Hepatic stellate cell (primary cell): ENCODE measurements at regions not wholly inside any gene's neighbourhood (a gene's known extent, or its start where the extent isn't known, plus 50 kb on each side); places are given as distances from the start of the nearest gene placed in this dataset.
A peak's percentile ranks its signal among the peaks of the same experiment; 100 is the strongest.

Experiments used
- DNase-seq: peaks from one replicate; pipeline ENCODE4 v3.0.0; 2011; ENCODE audit warnings: low spot score

DNA sequence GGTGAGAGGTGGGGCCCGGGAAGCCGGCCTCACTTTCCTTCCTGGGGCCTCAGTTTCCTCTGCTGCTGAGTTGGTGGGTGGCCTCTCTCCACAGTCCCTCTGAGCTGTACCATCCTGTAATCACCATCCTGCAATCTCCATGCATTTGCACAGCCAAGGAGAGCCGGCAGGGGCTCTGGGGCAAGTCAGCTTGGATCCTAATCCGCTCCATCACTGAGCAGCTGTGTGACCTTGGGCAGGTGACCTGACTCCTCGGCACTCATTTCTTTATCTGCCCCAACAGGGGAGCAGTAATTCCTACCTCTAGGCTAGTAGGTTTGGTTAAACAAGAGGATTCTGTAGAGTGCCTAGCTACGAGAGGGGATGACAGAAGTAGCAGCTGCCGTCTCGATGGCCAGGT lies 88.2 kb upstream of the ZNF618 start:
- DNase-seq: no peak

DNA sequence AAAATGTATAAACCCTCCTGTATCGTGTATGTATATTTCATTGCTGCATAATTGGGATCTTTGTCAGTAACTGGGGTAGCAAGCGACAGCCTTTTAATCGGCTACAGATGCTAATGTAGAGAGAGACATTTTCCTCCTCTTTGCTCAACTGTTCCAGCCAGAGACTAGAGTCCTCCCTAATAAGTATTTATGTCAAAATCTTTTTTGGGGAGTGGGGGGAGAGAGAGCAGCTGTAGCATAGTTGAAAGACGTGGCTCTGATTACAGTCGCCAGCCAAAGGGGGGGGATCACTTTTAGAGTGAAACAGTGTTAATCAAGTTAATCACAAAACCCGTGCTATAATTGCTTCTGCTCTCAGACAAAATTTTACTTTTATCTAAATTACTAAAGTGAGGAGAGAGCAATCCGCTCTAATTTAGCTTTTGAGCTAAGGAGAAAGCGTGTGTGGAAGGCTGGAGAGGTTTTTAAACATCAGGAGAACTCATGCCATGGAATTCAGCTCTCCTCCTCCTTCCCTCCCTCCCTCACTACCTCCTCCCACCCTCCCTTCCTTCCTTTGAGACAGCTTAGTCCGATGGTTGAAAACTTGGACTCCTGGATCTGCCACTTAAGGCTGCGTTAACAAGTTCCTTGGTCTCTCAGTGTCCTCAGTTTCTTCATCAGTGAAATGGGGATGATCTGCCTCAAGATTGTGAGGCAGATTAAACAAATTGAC lies 87.3 kb upstream of the ZNF618 start:
- no peak for DNase-seq

DNA sequence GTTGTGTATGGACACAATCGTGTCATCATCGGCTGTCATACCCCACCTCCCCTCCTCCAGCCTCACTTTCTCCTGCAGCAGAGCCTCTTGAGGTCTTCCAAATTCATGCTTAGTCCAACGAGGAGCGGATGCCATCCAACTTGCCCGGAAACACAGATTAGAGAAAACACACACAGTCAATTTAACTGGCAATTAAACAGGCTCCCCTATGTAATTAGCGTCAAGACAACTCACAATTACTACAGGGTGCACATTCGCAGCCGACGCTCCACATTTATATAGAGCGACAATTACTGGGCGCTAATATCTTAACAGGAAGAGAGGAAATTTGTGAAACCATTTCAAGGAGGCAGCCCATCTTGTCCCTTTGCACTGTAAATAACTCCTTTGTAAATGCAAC lies 86.0 kb upstream of the ZNF618 start:
- DNase-seq: no peak

DNA sequence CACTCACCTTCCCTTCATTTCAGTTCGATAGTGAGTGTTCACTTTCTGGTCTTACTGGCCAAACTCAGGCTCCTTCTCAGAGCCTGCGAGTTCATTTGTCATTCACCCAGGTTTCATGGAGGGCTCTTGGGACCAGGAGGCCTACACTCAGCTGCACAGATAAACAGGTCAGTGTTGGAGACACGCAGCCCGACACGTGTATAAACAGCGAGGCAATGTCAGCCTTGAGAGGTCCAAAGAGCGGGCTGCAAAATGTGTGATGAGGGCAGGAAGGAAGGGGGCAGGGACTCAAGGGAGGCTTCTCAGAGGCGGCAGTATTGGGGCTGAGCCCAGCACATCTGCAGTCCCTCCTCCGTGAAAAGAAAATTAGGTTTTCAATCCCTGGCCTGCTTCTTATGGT lies 82.6 kb upstream of the ZNF618 start:
- no peak for DNase-seq

DNA sequence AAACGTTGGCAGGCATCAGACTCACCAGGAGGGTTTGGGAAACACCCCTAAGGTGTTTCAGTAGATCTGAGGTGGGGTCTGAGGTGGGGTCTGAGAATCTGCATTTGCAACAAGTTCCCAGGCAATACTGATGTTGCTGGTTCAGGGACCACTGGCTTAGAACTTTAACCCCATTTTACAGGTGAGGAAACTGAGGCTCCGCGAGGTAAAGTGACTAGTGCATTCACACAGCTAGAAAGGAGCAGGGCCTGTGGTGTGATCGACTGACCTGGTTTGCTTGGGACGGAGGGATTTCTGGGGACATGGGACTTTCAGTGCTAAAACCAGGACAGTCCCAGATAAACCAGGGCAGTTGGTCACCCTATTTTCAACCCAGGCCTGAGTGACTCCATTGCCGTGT lies 81.4 kb upstream of the ZNF618 start:
- DNase-seq: no peak

DNA sequence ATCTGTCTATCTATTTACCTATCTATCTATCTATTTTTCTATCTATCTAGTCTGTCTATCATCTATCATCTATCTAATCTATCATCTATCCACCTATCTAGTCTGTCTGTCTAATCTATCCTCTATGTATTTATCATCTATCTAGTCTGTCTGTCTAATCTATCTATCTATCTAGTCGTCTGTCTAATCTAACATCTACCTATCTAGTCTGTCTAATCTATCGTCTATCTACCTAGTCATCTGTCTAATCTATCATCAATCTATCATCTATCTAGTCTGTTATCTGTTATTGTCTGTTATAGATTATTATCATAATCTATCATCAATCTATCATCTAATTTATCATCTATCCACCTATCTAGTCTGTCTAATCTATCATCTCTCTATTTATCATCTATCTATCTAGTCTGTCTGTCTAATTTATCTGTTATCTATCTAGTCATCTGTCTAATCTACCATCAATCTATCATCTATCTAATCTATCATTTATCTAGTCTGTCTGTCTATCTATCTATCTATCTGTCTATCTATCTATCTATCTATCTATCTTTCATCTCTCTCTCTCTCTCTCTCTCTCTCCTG lies 80.2 kb upstream of the ZNF618 start:
- no peak for DNase-seq

DNA sequence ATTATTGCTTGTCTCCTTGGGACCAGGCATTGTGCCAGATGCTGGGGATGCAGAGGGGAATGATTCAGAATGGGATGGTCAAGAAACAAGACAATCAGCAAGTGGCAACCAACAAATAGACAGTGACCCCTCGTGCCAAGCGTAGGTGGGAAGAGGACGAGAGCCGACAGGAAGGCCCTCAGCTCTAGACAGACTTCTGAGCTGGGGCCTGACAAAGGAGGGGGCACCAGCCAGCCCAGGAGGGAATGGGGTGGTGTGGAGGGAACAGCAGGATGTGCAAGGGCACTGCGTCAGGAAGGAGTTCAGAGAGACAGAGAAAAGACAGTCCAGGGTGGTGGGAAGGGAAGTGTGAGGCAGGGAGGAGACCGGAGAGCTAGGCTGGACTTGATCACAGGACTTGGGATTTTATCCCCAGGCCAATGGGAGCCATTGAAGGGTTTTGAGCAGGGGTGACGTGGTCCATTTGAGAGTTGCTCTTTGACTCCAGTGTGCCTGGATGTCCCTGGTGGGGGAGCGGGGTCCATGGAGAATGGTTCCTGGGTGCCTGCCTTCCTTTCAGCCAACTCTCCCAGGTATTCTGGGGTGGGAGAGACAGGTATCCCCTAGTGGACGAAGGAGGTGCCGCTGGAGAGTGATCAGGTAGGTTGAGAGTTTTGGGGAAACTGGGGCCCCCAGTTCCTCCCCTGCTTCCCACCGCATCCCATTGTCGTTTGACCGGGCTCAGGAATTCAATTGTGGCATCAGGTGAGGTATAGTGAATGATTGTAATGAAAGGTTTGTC lies 79.3 kb upstream of the ZNF618 start:
- DNase-seq: no peak

DNA sequence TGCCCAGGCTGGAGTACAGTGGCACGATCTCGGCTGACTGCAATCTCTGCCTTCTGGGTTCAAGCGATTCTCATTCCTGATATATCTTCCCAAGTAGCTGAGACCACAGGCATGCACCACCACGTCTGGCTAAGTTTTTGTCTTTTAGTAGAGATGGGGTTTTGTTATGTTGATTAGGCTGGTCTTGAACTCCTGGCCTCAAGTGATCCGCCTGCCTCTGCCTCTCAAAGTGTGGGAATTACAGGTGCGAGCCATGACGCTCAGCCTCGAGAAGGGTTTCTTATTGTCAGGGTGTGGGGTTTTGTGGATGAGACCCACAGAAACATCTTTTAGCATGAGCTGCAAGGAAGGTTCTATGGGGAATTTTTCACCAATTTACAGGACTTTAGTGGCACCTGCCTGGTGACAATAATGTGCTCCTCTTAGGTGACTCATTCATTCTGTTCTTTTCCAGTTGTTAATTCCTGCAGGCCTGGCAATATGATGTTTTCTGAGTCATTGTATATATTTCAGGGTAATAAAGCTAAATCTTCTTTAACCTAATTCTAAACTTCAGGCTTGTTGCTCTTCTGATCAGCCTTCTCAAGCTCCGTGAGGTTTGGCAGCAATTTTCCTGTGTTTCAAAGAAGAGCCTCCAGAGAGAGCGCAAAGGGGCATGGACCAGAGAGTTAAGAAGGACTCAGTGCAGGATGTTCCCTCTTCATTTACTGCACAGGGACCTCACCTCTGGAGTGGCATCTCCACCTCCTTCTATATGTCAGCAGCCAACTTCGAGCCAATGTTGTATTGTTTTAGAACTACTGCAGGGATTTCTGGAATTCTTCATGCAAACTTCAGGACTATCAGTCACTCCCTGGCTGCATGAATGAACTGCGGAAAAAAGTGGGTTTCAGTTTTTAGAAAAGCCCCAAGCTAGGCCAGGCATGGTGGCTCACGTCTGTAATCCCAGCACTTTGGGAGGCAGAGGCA lies 77.8 kb upstream of the ZNF618 start:
- no peak for DNase-seq

DNA sequence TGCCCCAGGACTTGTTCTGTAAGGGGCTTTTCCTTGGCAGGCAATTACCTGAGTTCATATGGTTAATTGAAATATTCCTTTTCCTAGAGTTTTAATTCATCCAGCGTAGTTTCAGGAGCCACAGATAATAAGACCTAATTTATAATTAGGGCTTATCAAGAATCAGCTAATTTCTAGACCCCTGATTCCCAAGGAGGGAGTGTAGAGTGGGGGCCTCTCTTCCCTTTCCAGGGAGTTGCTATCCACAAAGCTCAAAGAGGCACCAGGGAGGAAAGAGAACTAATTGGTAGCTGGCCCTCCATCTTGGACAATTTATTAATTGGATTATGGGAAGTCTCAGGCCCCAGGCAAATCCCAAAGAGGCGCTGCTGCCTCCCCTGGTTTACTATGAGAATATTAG lies 75.8 kb upstream of the ZNF618 start:
- no peak for DNase-seq

DNA sequence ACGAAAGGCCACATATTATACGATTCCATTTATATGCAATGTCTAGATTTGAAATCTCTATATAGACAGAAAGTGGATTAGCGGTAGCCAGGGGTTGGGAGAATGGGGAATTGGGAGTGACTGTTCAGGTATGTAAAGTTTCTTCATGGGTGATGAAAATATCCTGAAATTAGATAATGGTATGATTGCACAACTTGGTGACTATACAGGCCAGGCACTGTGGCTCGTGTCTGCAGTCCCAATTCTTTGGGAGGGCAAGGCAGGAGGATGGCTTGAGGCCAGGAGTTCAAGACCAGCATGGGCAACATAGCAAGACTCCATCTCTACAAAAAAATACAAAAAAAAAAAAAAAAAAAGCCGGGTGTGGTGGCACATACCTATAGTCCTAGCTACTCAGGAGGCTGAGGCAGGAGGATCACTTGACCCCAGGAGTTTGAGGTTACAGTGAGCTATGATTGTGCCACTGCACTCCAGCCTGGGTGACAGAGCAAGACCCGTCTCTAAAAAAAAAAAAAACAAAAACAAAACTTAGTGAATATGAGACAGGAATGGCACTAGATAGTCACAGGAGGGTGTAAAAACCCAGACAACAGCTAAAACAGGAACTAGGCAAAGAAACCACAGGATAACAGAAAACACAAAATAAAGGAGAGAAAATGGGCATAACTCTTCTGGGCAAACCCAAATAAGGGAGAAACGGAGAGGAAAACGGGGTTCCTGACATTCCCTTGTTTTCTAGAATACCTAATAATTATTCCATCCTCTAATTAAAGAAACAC lies 72.1 kb upstream of the ZNF618 start:
- DNase-seq: no peak

DNA sequence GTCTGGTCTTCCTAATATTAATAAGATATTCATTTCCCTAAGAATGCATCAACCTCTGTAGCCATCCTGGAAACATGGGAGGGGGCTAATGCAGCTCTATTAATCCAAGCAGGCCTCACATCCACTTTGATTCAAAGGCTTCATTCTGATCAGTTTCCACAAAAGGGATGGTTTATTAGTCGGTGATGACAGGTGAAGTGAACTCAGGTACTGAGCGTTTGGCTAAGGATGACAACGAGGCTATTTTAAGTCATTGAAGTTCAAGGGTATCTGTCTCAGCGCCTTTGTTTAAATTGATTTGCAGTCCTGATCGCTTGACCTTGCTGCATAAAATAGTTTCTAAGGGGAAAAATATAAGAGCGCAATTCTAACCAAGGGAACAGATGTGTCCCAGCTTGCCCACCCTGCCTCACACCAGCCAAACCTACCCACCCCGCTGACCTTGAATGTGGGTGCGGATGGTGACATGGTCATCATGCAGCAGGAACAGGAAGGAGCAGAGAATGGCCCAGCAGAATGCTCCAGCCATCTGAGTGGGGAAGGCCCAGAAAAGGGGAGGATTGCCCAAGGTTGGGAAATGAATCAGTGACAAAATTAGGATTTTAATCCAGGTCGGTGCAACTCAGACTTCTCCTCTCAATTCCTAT lies 70.5 kb upstream of the ZNF618 start:
- no peak for DNase-seq

DNA sequence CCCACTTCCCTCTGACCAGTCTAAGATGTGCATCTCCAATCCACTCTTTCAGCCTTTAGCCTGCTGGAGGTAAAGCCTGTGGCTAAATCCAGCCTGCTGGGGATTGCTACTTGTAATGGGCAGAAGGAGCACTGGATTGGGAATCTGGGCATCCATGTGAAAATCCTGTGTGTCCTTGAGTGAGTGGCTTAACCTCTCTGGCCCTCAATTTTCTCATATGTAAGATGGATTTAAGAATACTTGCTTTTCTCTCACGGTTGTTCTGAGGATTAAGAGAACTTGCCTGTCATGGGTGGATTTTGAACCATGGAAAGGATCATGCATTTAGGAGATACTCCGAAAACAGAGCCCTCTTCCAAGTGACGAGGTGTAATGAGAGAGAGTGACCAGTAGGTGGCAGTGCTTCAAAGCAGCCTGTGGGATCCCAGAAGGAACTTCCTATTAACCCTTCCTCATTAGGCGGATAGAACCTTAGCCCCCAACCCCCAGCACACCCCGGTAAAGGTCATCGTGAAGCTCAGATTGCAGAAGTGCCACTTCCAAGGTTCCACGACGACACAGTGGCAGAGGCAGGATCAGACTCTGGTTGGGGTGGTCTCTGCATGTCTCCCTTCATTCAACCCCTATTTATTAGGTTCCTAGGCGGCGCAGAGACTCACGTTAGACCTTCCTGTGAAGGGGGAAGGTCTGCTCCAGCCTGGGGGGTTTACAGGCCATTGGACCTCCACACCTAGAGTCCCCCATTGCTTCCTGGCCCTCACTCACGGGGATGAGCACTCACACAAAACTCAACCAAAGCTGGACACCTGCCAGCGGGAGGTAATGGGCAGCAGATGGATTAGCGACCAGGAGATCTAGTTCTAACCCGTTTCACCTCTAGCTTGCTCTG lies 68.7 kb upstream of the ZNF618 start:
- DNase-seq: peak; percentile 73

DNA sequence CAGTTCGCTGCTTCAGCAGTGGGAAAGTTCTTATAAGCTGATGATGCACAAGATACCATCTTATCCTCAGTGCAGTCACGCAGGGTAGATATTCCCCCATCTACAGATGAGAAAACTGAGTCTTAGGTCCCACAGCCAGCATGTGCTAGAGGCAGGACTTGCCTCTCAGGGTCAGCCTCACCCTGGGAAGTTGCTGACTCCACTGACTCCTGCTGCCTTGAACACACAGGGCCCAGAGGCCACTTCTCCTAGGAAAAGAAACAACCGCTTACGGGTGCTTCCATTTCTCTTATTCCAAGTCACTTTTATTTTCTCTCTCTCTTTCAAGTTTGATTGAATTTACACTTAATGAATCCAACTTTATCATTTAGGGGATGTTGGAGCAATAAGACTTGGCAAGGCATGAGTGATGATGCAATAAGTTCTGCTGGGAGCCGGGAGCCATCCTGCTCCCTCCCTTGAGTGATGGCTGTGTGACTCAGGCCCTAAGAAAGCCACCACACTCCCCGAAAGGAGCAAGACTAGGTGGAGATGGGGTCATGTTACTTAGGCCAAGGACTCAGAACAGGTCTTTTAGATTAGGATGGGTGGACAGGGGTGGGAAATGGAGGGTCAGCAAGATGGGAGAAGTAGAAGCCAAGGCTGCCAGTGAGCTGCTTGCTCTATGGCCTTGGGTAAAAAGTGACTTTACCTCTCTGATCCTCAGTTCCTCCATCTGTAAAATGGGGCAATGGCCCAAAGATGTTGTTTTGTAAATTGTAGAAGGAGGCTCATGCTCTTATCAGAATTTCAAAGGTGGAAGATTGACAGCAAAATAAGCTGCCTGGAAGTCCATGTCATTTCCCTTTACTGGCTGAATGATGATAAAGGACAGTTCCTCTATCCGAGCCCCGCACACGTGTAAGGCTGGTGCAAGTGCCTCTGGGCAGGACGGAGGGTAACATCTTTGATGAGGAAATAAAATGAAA lies 67.4 kb upstream of the ZNF618 start:
- DNase-seq: peak; percentile 70

DNA sequence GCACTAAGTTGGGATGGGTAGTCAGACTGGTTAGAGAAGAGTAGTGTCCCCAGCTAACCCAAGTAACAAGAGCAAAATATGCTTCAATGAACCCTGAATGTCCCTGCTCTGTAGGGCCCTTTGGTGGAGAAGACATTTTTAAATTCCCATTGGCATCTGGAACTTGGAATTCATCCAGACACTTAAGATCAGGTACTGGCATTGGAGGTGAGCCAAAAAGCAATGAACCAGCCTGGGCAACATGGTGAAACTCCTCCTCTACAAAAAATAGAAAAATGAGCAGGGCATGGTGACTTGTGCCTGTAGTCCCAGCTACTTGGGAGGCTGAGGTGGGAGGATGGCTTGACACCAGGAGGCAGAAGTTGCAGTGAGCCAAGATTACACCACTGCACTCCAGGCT lies 58.9 kb upstream of the ZNF618 start:
- DNase-seq: no peak

DNA sequence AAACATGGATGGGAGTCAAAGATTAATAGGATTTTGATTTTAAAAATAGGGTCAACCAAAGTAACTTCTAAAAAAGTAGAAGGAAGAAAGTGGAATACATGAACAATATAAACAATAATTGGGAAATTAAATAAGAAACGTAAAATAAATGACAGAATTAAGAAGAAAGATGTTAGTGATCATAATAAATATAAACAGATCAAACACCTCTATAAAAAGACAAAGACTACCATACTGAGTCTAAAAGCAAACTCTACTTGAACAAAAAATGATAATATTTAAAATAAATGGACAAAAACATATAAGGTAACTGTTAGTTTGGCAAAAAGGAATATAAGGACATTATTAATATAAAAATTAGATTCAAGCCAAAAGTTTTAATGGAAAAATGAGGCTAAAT lies 57.7 kb upstream of the ZNF618 start:
- DNase-seq: no peak

DNA sequence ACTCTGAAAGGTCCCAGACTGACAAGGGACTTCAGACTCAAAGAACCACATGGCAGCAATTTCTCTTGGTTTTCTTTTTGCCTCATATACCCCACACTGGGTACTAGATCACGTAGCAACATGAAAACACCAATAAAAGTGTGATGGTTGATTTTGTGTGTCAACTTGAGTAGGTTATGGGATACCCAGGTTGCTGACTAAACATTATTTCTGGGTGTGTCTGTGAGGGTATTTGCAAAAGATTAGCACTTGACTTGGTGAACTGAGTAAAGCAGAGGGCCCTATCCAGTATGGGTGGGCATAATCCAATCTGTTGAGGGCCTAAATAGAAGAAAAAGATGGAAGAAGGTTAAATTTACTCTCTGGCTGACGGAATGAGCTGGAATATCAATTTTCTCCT lies 53.8 kb upstream of the ZNF618 start:
- DNase-seq: no peak

DNA sequence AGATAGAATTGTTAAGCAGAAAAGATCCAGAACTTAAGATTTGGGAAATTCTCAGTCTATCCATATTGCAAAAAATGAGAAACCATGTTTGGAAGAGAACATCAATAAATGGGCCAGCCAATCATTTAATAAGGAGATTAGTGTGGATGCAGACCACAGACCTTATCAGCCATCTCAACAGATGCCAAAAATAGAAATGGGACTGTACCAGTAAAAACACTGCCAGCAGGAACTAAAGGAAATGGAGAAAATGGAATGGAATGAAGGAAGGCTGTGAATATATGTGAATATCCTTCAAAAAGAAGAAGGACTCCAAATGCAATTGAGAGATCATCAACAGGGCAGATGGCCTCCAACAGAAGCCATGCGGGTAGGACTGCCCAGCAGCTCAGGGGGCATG lies 52.7 kb upstream of the ZNF618 start:
- no peak for DNase-seq
